Adrenal gland (tissue), 9 donors: ENCODE measurements at regions not wholly inside any gene's neighbourhood (a gene's known extent, or its start where the extent isn't known, plus 50 kb on each side); places are given as distances from the start of the nearest gene placed in this dataset.
"Not testable (repeated sequence)": the region's sequence is repeated elsewhere in the genome, so short reads cannot be mapped to it uniquely, and the experiment has no call there.

ENCODE experiments used
- DNase-seq, 7 donors: peaks; one replicate each; pipeline ENCODE4 v3.0.0-alpha.2; 2019 to 2020
- H3K27ac ChIP-seq, 5 donors: fragments of 200-600 bp; sonication (generic) in 4 of 5; 1 replicate in 3 of 5; 2 replicates in 2 of 5; pipeline versions ENCODE4 v1.5.1 to v1.8.0; 2016 to 2020; ENCODE audit warnings: mild to moderate bottlenecking in 1 of 5
- H3K27me3 ChIP-seq: fragments of 200-600 bp; 2 replicates; pipeline ENCODE4 v1.8.0; 2021
- H3K36me3 ChIP-seq, 2 donors: fragments of 200-600 bp; replicated peaks in 1 of 2; 1 replicate in 1 of 2; 2 replicates in 1 of 2; pipeline versions ENCODE4 v1.5.1 to v1.8.0; 2018 to 2022
- H3K4me1 ChIP-seq, 2 donors: fragments of 200-600 bp; replicated peaks in 1 of 2; 1 replicate in 1 of 2; 2 replicates in 1 of 2; pipeline versions ENCODE4 v1.5.1 to v1.8.0; 2018 to 2021
- H3K4me3 ChIP-seq, 4 donors: fragments of 200-600 bp; sonication (generic) in 3 of 4; one replicate each; pipeline ENCODE4 v1.5.1; 2016 to 2018
- H3K9me3 ChIP-seq, 3 donors: fragments of 200-600 bp; sonication (generic) in 1 of 3; replicated peaks in 1 of 3; 1 replicate in 2 of 3; 2 replicates in 1 of 3; pipeline versions ENCODE4 v1.5.1 to v1.8.0; 2016 to 2021
- CTCF ChIP-seq, 6 experiments: fragments of 450-650 bp in 4 of 6; fragments of 200-600 bp in 2 of 6; sonication (generic) in 1 of 6; IDR thresholded peaks; 1 replicate in 5 of 6; 2 replicates in 1 of 6; pipeline versions ENCODE4 v1.5.1 to v1.8.0; 2016 to 2021; ENCODE audit warnings: antibody characterized with exemption in 6 of 6, mild to moderate bottlenecking in 2 of 6, moderate library complexity in 1 of 6
- POLR2A ChIP-seq, 2 donors: fragments of 450-650 bp; IDR thresholded peaks; one replicate each; pipeline ENCODE4 v1.6.1; 2017; ENCODE audit warnings: antibody characterized with exemption in 2 of 2, mild to moderate bottlenecking in 2 of 2, moderate library complexity in 1 of 2
- WGBS, 4 donors: extraction: QIAGEN DNeasy Blood & Tissue Kit in 2 of 4; methylation state at CpG; one replicate each; pipeline versions ENCODE4 v1.1.5 to v1.1.7; 2013 to 2017; 5-methylcytosine and 5-hydroxymethylcytosine counted together
- intact Hi-C, 2 donors: fragments of 100-400 bp; cut with DNase I; formaldehyde crosslinking; loops; one replicate each; pipeline versions ENCODE4 v1.14.1 to v1.15.0; 2022 to 2023
- donor health status: healthy with polysubstance abuse.
- donor health status: Bipolar disorder and iron deficiency.
- donor health status: DM: yes; HTN: yes; CAD: no.
- donor health status: DM: no; HTN: no; CAD: no.
- donor health status: DM: no; HTN: no; CAD: no.

GRCh38 chr17:63279498-63280230 lies 166.4 kb downstream of the CYB561 start:
- intact Hi-C loops: no loop called here

GRCh38 chr17:63282455-63282854 lies 163.7 kb downstream of the CYB561 start:
- DNase-seq: no peak
- no peaks in the 10 kb centered on the region for H3K4me1 ChIP-seq
- no peak for TF ChIP-seq CTCF (IDR thresholded peaks at IDR 0.05)
- TF ChIP-seq POLR2A (IDR thresholded peaks at IDR 0.05): no peak
- H3K27me3 ChIP-seq: no peaks in the 10 kb centered on the region
- H3K27ac ChIP-seq: no peak overlapping the region
- H3K4me3 ChIP-seq: no peak overlapping the region
- WGBS, 4 donors: 85 to 92% (median 87%) methylated on average over 4 of the region's 4 CpGs
- no peaks in the 10 kb centered on the region for H3K36me3 ChIP-seq
- peaks cover 0 to 13% (median 9%) of the 10 kb centered on the region in 3 donors for H3K9me3 ChIP-seq
- intact Hi-C loops: no loop called here

More at GRCh38 chr17:63279498-63280230, 166.4 kb downstream of the CYB561 start:
- no peaks in the 10 kb centered on the region for H3K9me3 ChIP-seq
- no peak overlapping the region for H3K4me3 ChIP-seq
- no peak overlapping the region for H3K27ac ChIP-seq
- no peaks in the 10 kb centered on the region for H3K36me3 ChIP-seq
- H3K4me1 ChIP-seq: peaks cover 0 to 16% of the 10 kb centered on the region in 2 donors
- TF ChIP-seq CTCF (IDR thresholded peaks at IDR 0.05) (no peak), POLR2A (IDR thresholded peaks at IDR 0.05) (no peak)
- 75 to 85% (median 78%) methylated on average over 2 of the region's 2 CpGs for WGBS, 4 donors
- H3K27me3 ChIP-seq: no peaks in the 10 kb centered on the region
- no peak for DNase-seq

GRCh38 chr17:63285551-63285950 lies 160.6 kb downstream of the CYB561 start:
- Histone ChIP-seq H3K36me3 (no peaks in the 10 kb centered on the region), H3K4me3 (no peak overlapping the region), H3K27ac (no peak overlapping the region), H3K4me1 (no peaks in the 10 kb centered on the region), H3K27me3 (no peaks in the 10 kb centered on the region), H3K9me3 (peaks cover 0 to 13% (median 9%) of the 10 kb centered on the region in 3 donors)
- intact Hi-C loops: no loop called here
- no peak for TF ChIP-seq CTCF (IDR thresholded peaks at IDR 0.05)
- TF ChIP-seq POLR2A (IDR thresholded peaks at IDR 0.05): no peak
- WGBS, 4 donors: 92 to 99% (median 97%) methylated on average over 4 of the region's 4 CpGs
- DNase-seq: no peak

GRCh38 chr17:63286254-63286653 lies 159.9 kb downstream of the CYB561 start:
- no peak overlapping the region for H3K4me3 ChIP-seq
- no peaks in the 10 kb centered on the region for H3K27me3 ChIP-seq
- no peaks in the 10 kb centered on the region for H3K36me3 ChIP-seq
- H3K4me1 ChIP-seq: no peaks in the 10 kb centered on the region
- no peak overlapping the region for H3K27ac ChIP-seq
- TF ChIP-seq CTCF (IDR thresholded peaks at IDR 0.05) (no peak), POLR2A (IDR thresholded peaks at IDR 0.05) (no peak)
- intact Hi-C loops: no loop called here
- no peak for DNase-seq
- peaks cover 0 to 13% (median 9%) of the 10 kb centered on the region in 3 donors for H3K9me3 ChIP-seq

GRCh38 chr17:63287006-63287405 lies 159.1 kb downstream of the CYB561 start:
- H3K27me3 ChIP-seq, intact Hi-C loops, DNase-seq, H3K27ac ChIP-seq, H3K36me3 ChIP-seq, H3K4me1 ChIP-seq, H3K4me3 ChIP-seq: not testable (repeated sequence)
- peaks cover 0 to 13% (median 9%) of the 10 kb centered on the region in 3 donors for H3K9me3 ChIP-seq
- WGBS, 4 donors: 96 to 99% (median 97%) methylated on average over 4 of the region's 4 CpGs
